H1 (cell line): ENCODE measurements at regions not wholly inside any gene's neighbourhood (a gene's known extent, or its start where the extent isn't known, plus 50 kb on each side); places are given as distances from the start of the nearest gene placed in this dataset.

Experiments used
- CTCF ChIA-PET: fragments of 300-600 bp; sonication (Branson Sonifier 250); formaldehyde crosslinking; loops from one replicate; lab custom pipeline; 2021; ENCODE audit not compliant: partially characterized antibody; lab: Charles Lee
- POLR2A ChIA-PET: fragments of 300-600 bp; sonication (Branson Sonifier 250); formaldehyde crosslinking; loops from one replicate; lab custom pipeline; 2021; ENCODE audit warnings: inconsistent platforms; ENCODE audit not compliant: partially characterized antibody; lab: Charles Lee
- DNase-seq, 2 experiments: peaks; one replicate each; pipeline versions ENCODE4 v3.0.0 to v3.0.0-alpha.2; 2010 to 2022; ENCODE audit warnings: low spot score in 2 of 2, low read depth in 1 of 2, mixed read lengths in 1 of 2
- FAIRE-seq: peaks from 2 replicates; lab custom pipeline; 2011; peaks lifted over from hg19 to GRCh38; lab: Jason Lieb, UNC
- H2AFZ ChIP-seq: 2 replicates; pipeline ENCODE4 v1.8.1; 2012; ENCODE audit warnings: low read length, inconsistent platforms
- H2AK5ac ChIP-seq: 2 replicates; pipeline ENCODE4 v1.6.1; 2013; ENCODE audit warnings: low read depth, low read length
- H2BK120ac ChIP-seq: replicated peaks from 2 replicates; pipeline ENCODE3; 2013; ENCODE audit warnings: low read depth, low read length, inconsistent platforms
- H2BK12ac ChIP-seq: 2 replicates; pipeline ENCODE4 v1.6.1; 2013; ENCODE audit warnings: low read depth, low read length
- H2BK15ac ChIP-seq: 2 replicates; pipeline ENCODE4 v1.6.1; 2013; ENCODE audit warnings: low read length
- H2BK20ac ChIP-seq: 2 replicates; pipeline ENCODE4 v1.6.1; 2013; ENCODE audit warnings: low read length
- H2BK5ac ChIP-seq: 2 replicates; pipeline ENCODE4 v1.6.1; 2013; ENCODE audit warnings: low read depth, low read length
- H3K14ac ChIP-seq: 2 replicates; pipeline ENCODE4 v1.6.1; 2013; ENCODE audit warnings: inconsistent platforms; ENCODE audit not compliant: insufficient read length
- H3K18ac ChIP-seq: 2 replicates; pipeline ENCODE4 v1.6.1; 2013; ENCODE audit warnings: low read length; ENCODE audit errors: extremely low read depth
- H3K23ac ChIP-seq: 2 replicates; pipeline ENCODE4 v1.6.1; 2013; ENCODE audit warnings: inconsistent platforms; ENCODE audit not compliant: insufficient read length
- H3K23me2 ChIP-seq: 2 replicates; pipeline ENCODE4 v1.6.1; 2013; ENCODE audit warnings: low read depth, low read length
- H3K27ac ChIP-seq: 2 replicates; pipeline ENCODE4 v1.6.1; 2011; ENCODE audit warnings: low read depth, low read length, inconsistent platforms
- H3K27me3 ChIP-seq, 4 experiments: replicated peaks in 1 of 4; 1 replicate in 1 of 4; 2 replicates in 3 of 4; pipeline versions ENCODE4 v1.6.1 to v1.8.1; 2011 to 2013; ENCODE audit warnings: low read length in 3 of 4, mild to moderate bottlenecking in 3 of 4, inconsistent platforms in 2 of 4, mixed read lengths in 2 of 4, moderate library complexity in 1 of 4; ENCODE audit not compliant: control insufficient read depth in 3 of 4, insufficient read depth in 3 of 4; ENCODE audit errors: extremely low read depth in 1 of 4
- H3K36me3 ChIP-seq, 4 experiments: 2 replicates each; pipeline versions ENCODE4 v1.6.1 to v1.8.1; 2011 to 2013; ENCODE audit warnings: mild to moderate bottlenecking in 4 of 4, low read length in 3 of 4, moderate library complexity in 2 of 4, control low read depth in 1 of 4, inconsistent platforms in 1 of 4; ENCODE audit not compliant: insufficient read depth in 4 of 4, control insufficient read depth in 2 of 4
- H3K4ac ChIP-seq: replicated peaks from 2 replicates; pipeline ENCODE3; 2013; ENCODE audit warnings: low read length, low read depth, mixed read lengths, inconsistent platforms; ENCODE audit not compliant: insufficient read length
- H3K4me1 ChIP-seq, 4 experiments: replicated peaks in 1 of 4; 1 replicate in 1 of 4; 2 replicates in 3 of 4; pipeline versions ENCODE4 v1.6.1 to v1.8.1; 2011 to 2013; ENCODE audit warnings: low read length in 3 of 4, inconsistent platforms in 2 of 4, mixed read lengths in 1 of 4; ENCODE audit not compliant: insufficient read depth in 4 of 4, control insufficient read depth in 3 of 4
- H3K4me2 ChIP-seq, 2 experiments: 2 replicates each; pipeline versions ENCODE4 v1.6.1 to v1.8.1; 2011 to 2013; ENCODE audit warnings: low read depth in 2 of 2, low read length in 2 of 2, control low read depth in 1 of 2, inconsistent platforms in 1 of 2, mild to moderate bottlenecking in 1 of 2; ENCODE audit not compliant: insufficient read depth in 1 of 2
- H3K4me3 ChIP-seq, 4 experiments: fragments of 200-600, 300-600 bp in 1 of 4; sonication (generic), shearing (Covaris generic), sonication (Bioruptor Twin) in 1 of 4; 2 replicates each; pipeline versions ENCODE4 v1.5.1 to v1.8.1; 2011 to 2016; ENCODE audit warnings: low read length in 4 of 4, low read depth in 3 of 4, control low read depth in 2 of 4, inconsistent platforms in 2 of 4, mild to moderate bottlenecking in 2 of 4, mixed read lengths in 1 of 4, moderate library complexity in 1 of 4; ENCODE audit not compliant: insufficient read depth in 2 of 4; ENCODE audit errors: extremely low read depth in 1 of 4
- H3K56ac ChIP-seq: replicated peaks from 2 replicates; pipeline ENCODE3; 2013; ENCODE audit warnings: low read depth, mild to moderate bottlenecking, mixed read lengths, low read length, inconsistent platforms; ENCODE audit not compliant: insufficient read length
- H3K79me1 ChIP-seq: 2 replicates; pipeline ENCODE4 v1.6.1; 2013; ENCODE audit warnings: low read depth, low read length, control low read depth
- H3K79me2 ChIP-seq, 2 experiments: 2 replicates each; pipeline versions ENCODE4 v1.6.1 to v1.8.1; 2012 to 2013; ENCODE audit warnings: low read length in 2 of 2, mild to moderate bottlenecking in 2 of 2, inconsistent platforms in 1 of 2; ENCODE audit not compliant: insufficient read depth in 2 of 2, control insufficient read depth in 1 of 2
- H3K9ac ChIP-seq, 4 experiments: replicated peaks in 1 of 4; 1 replicate in 1 of 4; 2 replicates in 3 of 4; pipeline versions ENCODE4 v1.6.1 to v1.8.1; 2011 to 2013; ENCODE audit warnings: low read depth in 3 of 4, low read length in 3 of 4, control low read depth in 2 of 4, mild to moderate bottlenecking in 2 of 4, moderate library complexity in 2 of 4, inconsistent platforms in 1 of 4; ENCODE audit errors: extremely low read depth in 1 of 4
- H3K9me3 ChIP-seq, 2 experiments: 2 replicates each; pipeline versions ENCODE4 v1.6.1 to v1.8.1; 2012 to 2013; ENCODE audit warnings: mild to moderate bottlenecking in 2 of 2, moderate library complexity in 2 of 2, control low read depth in 1 of 2, inconsistent platforms in 1 of 2, low read depth in 1 of 2, low read length in 1 of 2, mixed read lengths in 1 of 2; ENCODE audit not compliant: insufficient read depth in 2 of 2
- H4K20me1 ChIP-seq, 2 experiments: replicated peaks in 1 of 2; 2 replicates each; pipeline versions ENCODE3 to v1.8.1; 2011 to 2013; ENCODE audit warnings: inconsistent platforms in 2 of 2, low read length in 2 of 2, mild to moderate bottlenecking in 1 of 2; ENCODE audit not compliant: insufficient read depth in 2 of 2, control insufficient read depth in 1 of 2
- H4K5ac ChIP-seq: 2 replicates; pipeline ENCODE4 v1.6.1; 2013; ENCODE audit warnings: low read length, low read depth, mixed read lengths, inconsistent platforms; ENCODE audit not compliant: insufficient read length
- H4K8ac ChIP-seq: 2 replicates; pipeline ENCODE4 v1.8.0; 2013; ENCODE audit warnings: mild to moderate bottlenecking, moderate library complexity, low read length, inconsistent platforms; ENCODE audit not compliant: insufficient read depth; ENCODE audit errors: extremely low read depth
- H4K91ac ChIP-seq: replicated peaks from 2 replicates; pipeline ENCODE3; 2013; ENCODE audit warnings: low read length, mixed read lengths, inconsistent platforms; ENCODE audit not compliant: insufficient read length
- EGR1 ChIP-seq: IDR thresholded peaks from 2 replicates; pipeline ENCODE4 v1.6.1; 2011; ENCODE audit warnings: low read depth, low read length, borderline replicate concordance
- RFX5 ChIP-seq: IDR thresholded peaks from 2 replicates; pipeline ENCODE4 v1.6.1; 2011; ENCODE audit warnings: low read depth, low read length, improper control_type of control experiment, borderline replicate concordance
- WGBS, 2 experiments: shearing (Covaris generic) in 1 of 2; methylation state at CpG; one replicate each; pipeline versions ENCODE4 v1.1.6 to v1.1.7; 2013 to 2015; ENCODE audit warnings: low lambda C conversion rate in 2 of 2, mixed read lengths in 2 of 2, inconsistent platforms in 1 of 2, low coverage in 1 of 2, missing lambda C conversion rate in 1 of 2; ENCODE audit not compliant: insufficient replicate concordance in 2 of 2, insufficient coverage in 1 of 2, insufficient read length in 1 of 2; ENCODE audit errors: extremely low coverage in 1 of 2, missing lambda C conversion rate in 1 of 2; 5-methylcytosine and 5-hydroxymethylcytosine counted together

GRCh38 chr18:59758106-59758505 lies 60.9 kb upstream of the CCBE1 start:
- no peak overlapping the region for H3K4ac ChIP-seq
- H3K27me3 ChIP-seq: no peaks in the 10 kb centered on the region
- H3K14ac ChIP-seq: no peak overlapping the region
- DNase-seq: no peak
- TF ChIP-seq RFX5 (no peak), EGR1 (no peak)
- H3K9me3 ChIP-seq: no peaks in the 10 kb centered on the region
- POLR2A ChIA-PET: no interaction called here
- no peak overlapping the region for H3K23ac ChIP-seq
- H2AFZ ChIP-seq: no peak overlapping the region
- no peak overlapping the region for H2BK5ac ChIP-seq
- H3K79me1 ChIP-seq: no peaks in the 10 kb centered on the region
- no peak overlapping the region for H4K8ac ChIP-seq
- H3K4me3 ChIP-seq: no peak overlapping the region
- H2BK120ac ChIP-seq: no peak overlapping the region
- H4K20me1 ChIP-seq: no peaks in the 10 kb centered on the region
- no peak overlapping the region for H3K56ac ChIP-seq
- no peaks in the 10 kb centered on the region for H3K79me2 ChIP-seq
- H3K27ac ChIP-seq: no peak overlapping the region
- H2BK20ac ChIP-seq: no peak overlapping the region
- H3K23me2 ChIP-seq: no peaks in the 10 kb centered on the region
- H4K91ac ChIP-seq: no peak overlapping the region
- FAIRE-seq: no peak
- H2BK12ac ChIP-seq: no peak overlapping the region
- H2BK15ac ChIP-seq: no peak overlapping the region
- 85% methylated on average over 2 of the region's 2 CpGs; no CpG with 5 or more reads in 1 of the 2 experiments for WGBS, 2 experiments
- no peak overlapping the region for H3K9ac ChIP-seq
- H2AK5ac ChIP-seq: no peak overlapping the region
- CTCF ChIA-PET: interaction anchor here (0.8 kb wide), 1 partner anchor 126 kb away, joined by 4 read pairs; no protein-coding TSS in a partner anchor
- H3K4me2 ChIP-seq: no peak overlapping the region
- no peaks in the 10 kb centered on the region for H3K4me1 ChIP-seq
- no peak overlapping the region for H4K5ac ChIP-seq
- no peaks in the 10 kb centered on the region for H3K36me3 ChIP-seq
- H3K18ac ChIP-seq: no peak overlapping the region
